ENCODE measurements at regions not wholly inside any gene's neighbourhood (a gene's known extent, or its start where the extent isn't known, plus 50 kb on each side); places are given as distances from the start of the nearest gene placed in this dataset.

- TF ChIP-seq EP300 (IDR thresholded peaks at IDR 0.05) (no peak), CTCF (IDR thresholded peaks at IDR 0.05) (no peak)
Measured at GRCh38 chr9:109602987-109603386, 104.9 kb upstream of the PTPN3 start.
